GM19395 (cell line): ENCODE measurements at regions not wholly inside any gene's neighbourhood (a gene's known extent, or its start where the extent isn't known, plus 50 kb on each side); places are given as distances from the start of the nearest gene placed in this dataset.

Source experiments
- ATAC-seq: cut with Tn5 transposase; IDR thresholded peaks from one replicate; pipeline ENCODE4 v1.9.1; 2021; ENCODE audit warnings: mild to moderate bottlenecking, moderate library complexity; ENCODE audit not compliant: unreplicated experiment

GRCh38 chr10:3723766-3724165 lies 61.2 kb downstream of the KLF6 start:
- no peak for ATAC-seq

DNA sequence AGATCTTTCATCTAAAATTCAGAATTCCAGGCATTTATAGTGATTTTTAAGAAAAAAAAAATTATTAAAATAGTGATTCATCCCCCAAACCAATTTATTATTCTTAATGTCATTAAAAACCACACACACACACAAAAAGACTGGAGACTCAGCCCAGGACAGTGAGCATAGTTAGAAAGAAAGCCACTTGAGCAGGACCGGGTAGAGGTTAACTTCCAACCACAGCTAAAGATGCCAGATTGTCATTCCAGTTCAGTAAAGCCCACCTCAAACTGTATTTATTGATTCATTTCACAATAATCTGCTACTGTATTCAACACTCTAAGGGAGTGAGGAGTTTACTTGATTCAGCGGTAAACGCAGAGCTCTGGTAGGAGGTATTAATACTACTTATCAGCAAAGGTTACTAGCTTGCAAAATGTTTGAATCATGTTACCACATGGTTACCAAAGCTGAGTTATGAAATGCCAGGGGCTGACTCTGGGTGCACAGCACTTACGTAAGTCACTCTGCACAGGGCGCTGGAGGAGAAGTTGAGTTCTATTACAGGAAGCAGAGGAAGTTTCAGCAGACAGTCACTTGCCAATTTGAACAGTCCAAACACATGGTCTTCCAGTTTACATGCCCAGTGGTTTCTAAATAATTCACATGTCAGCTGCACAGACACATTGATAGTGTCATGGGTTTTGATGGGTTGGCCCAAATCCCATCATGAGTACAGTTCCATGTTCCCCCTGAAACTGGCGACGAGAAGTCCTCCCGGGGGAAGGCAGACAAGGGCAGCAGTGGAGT lies 64.6 kb downstream of the KLF6 start:
- no peak for ATAC-seq

DNA sequence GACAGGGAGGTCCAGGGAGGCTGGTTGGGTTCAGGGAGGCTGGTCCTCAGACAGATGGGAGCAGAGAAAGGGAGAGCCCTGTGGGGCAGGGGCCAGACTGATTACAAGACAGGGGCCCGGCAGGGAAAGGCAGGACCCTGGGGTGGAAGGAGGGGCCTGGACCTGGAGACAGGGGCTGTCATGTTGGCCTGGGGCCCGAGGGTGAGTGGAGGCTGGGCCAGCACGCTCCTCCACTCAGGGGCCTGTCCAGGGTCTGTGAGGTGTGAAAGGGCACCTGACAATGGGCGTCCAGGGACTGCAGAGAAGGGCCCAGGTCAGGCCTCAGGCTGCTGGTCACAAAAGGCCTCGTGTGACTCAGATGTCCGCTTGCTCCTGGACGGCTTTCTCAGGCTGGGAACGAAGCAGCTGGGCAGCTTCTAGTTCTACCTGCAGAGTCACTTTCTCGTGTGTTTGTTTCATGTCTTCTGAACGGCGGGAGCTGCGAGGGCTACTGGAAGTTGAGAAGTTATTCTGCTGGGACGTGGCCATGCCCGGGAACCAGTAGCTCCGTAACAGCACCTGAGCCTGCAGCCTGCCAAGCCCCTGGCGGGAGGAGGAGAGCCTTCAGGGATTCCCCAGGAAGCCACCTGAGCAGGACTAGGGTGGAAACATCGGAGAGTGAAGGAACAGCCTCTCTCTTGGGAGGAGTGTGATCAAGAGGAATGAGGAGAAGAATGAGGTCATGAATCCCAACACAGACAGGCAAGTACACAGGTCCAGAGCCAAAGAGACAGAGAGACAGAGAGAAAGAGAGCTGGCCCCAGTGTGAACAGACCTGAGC lies 65.8 kb downstream of the KLF6 start:
- ATAC-seq = no peak

DNA sequence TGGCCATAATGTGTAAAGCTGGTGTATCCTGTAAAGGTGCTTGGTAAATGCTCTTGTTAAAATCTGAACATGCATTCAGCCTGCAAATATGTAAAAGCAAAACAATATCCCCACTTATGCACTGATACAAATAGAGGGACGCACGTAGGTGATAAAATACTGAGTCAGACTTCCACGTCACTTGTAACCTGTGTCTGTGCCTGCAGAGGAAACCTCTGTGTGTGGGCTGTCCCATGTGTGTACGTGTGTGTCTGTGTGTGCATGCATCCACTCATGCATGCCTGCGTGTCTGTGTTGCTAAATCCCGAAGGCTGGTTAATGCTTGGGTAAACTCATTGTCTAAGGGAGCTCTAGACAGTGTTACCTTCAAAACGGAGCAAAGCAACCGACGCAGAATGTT lies 68.9 kb downstream of the KLF6 start:
- no peak for ATAC-seq

DNA sequence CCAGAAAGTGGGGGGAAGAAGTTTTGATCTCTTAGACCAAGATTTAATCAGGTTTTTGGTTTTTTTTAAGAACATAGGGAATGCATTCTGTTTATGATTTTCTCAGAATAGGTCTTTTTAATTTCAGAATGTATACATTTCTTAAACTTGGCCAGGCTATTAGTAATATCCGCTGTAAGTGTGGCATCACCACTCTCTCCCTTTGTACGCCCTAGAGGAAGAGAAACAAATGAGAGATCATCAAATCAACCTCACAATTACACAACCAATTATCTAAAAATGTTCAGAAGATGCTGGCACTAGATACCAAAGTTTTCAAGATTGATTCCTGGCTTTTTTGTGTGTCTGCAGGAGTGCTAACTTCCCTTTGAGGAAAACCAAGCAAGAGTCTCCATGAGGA lies 70.0 kb downstream of the KLF6 start:
- ATAC-seq = no peak

- ATAC-seq = no peak
These were observed 70.5 kb downstream of the KLF6 start for GRCh38 chr10:3714531-3714930.

DNA sequence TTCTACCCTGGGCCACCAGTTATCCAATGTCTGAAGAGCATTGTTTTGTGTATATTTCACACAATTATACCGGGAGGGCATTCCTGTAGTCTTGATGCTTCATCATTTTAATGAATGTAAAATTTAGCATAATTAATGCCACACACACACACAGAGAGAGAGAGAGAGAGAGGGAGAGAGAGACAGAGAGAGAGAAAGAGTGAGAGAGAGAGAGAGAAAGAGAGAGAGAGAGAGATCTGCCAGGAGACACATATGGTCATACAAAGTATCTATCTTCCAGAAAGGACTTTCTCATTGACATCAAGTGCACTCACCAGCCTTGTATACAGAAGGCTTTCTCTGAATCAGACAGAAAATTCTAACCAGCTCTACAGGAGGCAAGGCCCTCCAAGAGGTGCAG lies 72.3 kb downstream of the KLF6 start:
- ATAC-seq = no peak

GRCh38 chr10:3711918-3712317 lies 73.1 kb downstream of the KLF6 start:
- ATAC-seq = no peak

DNA sequence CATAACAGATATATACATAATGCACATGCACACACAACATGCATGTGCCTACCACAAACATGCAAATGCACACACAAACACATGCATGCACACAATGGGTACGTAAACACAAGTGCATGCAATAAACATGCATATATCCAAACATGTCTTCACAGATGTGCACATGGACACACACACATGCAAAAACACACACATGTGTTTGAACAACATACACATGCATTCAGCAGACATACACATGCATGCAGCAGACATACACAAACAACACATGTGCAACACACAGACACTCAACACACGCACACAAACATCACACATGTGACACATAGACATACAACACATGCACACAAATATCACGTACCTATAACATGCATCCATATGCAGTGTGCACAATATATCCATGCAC lies 74.2 kb downstream of the KLF6 start:
- ATAC-seq = no peak

GRCh38 chr10:3709456-3710060 lies 75.5 kb downstream of the KLF6 start:
- ATAC-seq = no peak

GRCh38 chr10:3708852-3709251 lies 76.2 kb downstream of the KLF6 start:
- ATAC-seq = no peak

DNA sequence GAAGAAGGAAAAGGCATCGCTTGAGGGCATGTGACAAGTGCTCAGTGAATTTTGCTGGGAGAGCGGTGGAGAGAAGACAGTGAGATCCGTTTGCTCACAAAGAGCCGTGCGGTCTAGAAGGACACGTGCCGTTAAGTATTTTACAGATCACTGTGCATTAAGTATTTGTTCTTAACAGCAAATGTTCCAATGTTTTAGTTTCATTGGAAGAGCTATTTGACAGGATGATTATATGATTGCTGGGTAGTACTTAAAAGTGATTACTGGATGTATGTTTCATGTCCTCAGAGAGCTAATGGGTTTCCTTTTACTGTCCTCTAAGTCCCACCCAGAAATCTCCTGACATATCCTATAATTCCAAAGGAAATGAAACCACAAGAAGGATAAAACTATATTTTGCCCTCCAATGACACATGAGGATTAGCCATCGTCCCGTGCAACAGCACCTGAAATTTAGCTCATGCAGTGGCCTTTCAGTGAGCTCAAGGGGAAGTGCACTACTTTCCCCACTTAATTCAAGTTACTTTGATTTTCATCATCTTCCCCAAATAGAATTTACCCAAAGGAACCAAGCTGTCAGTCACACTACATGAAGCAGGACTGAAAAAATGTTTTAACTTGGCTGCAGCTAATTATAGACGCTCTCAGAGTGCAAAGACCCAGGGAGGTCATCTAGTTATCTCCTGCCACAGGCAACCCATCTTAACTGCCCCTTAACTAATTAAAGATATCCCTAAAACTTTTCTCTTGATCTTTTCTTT lies 80.3 kb downstream of the KLF6 start:
- no peak for ATAC-seq

DNA sequence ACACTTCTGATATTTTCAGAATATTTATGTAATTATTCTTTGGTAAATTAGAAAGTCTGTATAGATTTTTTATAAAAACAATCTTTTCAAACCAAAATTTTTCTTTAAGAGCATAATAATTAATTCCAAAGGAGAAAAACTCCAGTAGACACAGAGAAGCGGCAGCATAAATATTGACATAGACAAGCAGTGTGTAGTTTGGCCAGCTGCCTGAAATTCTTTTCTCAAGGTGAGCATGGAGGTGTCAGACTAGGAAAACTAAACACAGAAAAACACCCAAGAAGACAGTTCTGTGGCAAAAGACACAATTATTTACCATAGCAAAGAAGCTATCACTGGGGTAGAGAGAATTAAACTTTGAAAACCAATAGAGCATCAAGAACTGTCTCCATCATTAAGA lies 82.4 kb downstream of the KLF6 start:
- no peak for ATAC-seq

GRCh38 chr10:3702056-3702546 lies 82.9 kb downstream of the KLF6 start:
- ATAC-seq = no peak

GRCh38 chr10:3701491-3701890 lies 83.5 kb downstream of the KLF6 start:
- no peak for ATAC-seq

DNA sequence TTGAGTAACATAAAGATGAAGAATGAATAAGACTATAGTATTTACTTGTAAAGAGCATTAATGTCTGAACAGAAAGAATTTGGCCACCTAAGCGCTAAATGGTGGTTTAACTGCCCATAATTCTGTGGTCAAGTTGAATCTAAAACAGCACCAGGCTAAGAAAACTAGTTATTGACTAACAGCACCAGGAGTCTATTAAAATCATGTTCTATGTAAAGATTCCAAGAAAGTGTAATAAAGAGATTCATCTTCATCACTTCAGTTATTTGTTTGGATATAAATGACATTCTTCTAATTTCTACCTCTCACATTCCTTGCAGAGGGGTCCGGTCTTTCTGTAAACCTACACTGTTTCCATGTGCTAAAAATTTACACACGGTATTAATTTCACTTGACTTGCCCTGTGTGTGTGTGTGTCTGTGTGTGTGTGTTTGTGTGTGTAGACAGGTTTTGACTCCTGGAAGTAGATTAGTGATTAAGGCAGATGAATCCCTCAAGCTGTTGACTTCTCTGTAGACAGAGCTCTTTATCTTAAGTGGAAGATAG lies 84.4 kb downstream of the KLF6 start:
- ATAC-seq = no peak

DNA sequence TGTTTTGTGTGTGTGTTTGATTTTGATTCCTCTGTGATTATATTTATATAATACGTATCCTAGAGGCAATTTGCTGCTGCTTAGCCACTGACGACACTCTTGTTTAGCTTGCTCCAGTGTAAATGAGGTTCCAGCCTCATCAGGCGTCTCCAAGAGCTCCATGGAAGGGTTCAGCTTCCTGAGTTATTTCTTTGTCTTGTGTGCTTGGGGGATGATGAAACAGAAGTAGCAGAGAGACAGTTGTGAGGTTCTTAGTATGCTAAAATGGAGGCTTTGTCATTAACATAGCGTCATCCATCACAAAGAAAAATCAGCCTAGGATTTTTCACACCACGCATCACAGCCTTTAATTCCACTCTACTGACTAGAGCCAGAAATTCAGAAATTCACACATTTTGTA lies 85.1 kb downstream of the KLF6 start:
- ATAC-seq = no peak

- ATAC-seq = no peak
These were observed 86.7 kb downstream of the KLF6 start for GRCh38 chr10:3698312-3698711.

DNA sequence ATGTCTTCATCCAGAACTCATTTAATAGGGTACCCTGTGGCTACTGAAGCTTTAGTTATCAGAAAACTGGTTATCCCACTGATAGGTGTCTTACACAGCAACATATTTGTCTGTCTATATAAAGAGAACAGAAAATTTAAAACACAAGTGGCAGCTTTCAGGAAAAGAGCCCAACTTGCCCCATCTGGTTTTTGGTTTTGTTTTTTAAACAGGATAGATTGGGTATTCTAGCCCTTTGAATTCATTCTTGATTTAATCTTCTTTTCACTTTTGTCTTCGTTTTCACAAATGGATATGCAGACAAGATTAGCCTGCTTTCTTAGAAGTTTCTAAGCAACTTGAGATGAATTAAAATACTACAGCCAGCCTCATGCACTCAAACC lies 91.3 kb downstream of the KLF6 start:
- no peak for ATAC-seq

- no peak for ATAC-seq
These were observed 91.8 kb downstream of the KLF6 start for GRCh38 chr10:3693022-3693697.
